ENCODE measurements at regions not wholly inside any gene's neighbourhood (a gene's known extent, or its start where the extent isn't known, plus 50 kb on each side); places are given as distances from the start of the nearest gene placed in this dataset.

DNA sequence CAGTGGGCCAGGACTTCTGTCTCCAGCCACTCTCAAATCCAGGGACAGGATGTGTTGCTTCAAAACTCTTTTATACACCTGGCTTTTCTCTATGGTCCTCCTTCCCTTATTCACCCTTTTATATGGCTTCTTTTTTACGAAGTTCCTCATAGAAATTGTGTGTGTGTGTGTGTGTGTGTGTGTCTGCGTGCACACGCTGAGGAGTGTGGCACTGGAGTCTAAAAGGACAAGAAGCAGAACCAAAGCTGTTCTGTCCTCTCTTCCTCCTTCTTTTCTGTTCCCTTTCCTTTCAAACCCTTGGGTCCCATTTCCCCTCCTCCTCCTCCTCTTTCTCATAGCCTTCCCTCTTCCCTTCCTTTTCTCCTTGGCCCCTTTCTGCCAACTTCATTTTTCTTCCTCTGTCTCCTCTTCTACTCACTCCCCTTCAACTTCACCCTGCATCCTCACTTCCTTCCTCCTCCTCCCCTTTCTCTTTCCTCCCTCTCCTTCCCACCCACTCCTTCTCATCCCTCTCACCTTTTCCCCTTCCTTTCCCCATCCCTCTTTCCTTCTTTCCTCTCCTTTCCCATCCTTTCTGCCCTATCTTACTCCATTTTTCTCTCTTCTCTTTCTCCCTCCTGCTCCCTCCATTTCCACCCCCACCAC, 360.5 kb downstream of the MID1IP1 start:
- DNase-seq (ENCODE audit: low read depth, low spot score), result no peak
- H3K27ac ChIP-seq, result no peak overlapping the region

GRCh38 chrX:39162322-39162735, 361.1 kb downstream of the MID1IP1 start:
- no peak for DNase-seq (ENCODE audit: low read depth, low spot score)

DNA sequence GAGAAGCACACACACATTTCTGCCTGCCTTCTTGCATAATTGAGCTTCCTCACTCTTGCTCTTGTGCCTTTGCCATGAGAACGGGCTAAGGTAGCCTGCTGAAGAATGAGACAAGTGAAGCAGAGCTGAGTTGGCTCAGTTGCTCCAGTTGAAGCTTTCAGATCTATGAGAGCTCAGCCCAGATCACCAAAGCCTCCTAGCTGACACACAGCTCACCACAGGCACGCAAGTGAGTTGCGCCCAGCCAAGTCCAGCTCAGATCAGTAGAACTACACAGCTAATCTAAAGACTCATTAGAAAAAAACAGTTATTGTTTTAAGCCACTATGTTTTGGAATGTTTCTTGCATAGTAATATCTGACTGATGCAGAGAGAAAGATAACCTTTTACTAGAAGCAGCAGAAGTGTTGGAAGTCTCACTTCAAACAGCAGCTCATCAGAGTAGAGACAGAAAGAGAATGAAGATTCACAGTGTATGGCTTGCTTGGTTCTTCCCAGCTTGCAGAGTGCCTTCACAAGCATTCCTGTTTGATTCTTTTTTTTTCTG, 362.4 kb downstream of the MID1IP1 start:
- no peak overlapping the region for H3K27ac ChIP-seq
- DNase-seq (ENCODE audit: low read depth, low spot score), result no peak

More at GRCh38 chrX:39162322-39162735, 361.1 kb downstream of the MID1IP1 start:
- H3K27ac ChIP-seq, result no peak overlapping the region

DNA sequence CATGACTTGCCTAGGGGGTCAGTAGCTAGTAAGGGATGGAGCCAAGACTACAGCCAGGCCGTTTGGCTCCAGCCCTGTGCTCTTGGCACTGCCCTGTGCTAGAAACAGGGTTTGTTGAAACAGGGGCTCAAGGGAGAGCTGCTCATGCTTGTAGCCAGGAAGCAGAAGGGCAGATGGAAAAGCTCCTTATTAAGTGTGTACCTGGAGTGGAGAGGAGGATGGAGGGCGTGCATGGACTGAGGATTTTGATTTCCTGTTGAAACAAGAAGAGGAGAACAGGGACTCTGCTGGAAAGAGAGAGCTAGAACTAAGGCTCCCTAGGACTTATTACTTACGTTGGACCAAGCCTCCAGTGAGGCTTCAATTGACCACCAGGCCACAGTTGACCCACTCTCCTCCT, 363.0 kb downstream of the MID1IP1 start:
- no peak for DNase-seq (ENCODE audit: low read depth, low spot score)
- H3K27ac ChIP-seq, result no peak overlapping the region

GRCh38 chrX:39165185-39165584, 363.9 kb downstream of the MID1IP1 start:
- no peak for DNase-seq (ENCODE audit: low read depth, low spot score)
- no peak overlapping the region for H3K27ac ChIP-seq

- H3K27ac ChIP-seq, result no peak overlapping the region
- DNase-seq (ENCODE audit: low read depth, low spot score), result no peak
These were observed 364.5 kb downstream of the MID1IP1 start for GRCh38 chrX:39165773-39166172.

DNA sequence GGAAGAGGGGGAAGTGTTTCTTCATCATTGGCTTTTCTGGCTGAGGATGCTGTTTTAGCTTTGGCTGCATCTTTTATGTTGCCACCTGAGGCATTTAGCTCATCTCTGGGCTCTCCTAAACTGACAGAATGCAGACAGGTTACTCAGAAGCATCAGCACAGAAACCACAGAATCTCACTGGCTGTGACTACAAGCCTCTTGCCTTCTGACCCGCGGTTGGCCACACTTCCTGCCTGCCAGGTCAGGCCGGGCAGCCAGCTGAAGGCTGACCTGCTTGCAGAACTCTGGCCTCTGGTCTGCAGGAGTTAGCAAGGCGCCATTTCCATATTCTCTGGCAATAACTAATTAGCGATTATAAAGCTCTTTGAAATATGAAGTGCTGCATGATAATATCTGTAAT, 366.5 kb downstream of the MID1IP1 start:
- no peak for DNase-seq (ENCODE audit: low read depth, low spot score)
- no peak overlapping the region for H3K27ac ChIP-seq

GRCh38 chrX:39168609-39169008, 367.4 kb downstream of the MID1IP1 start:
- H3K27ac ChIP-seq, result no peak overlapping the region
- no peak for DNase-seq (ENCODE audit: low read depth, low spot score)

- no peak for DNase-seq (ENCODE audit: low read depth, low spot score)
These were observed 368.7 kb downstream of the MID1IP1 start for GRCh38 chrX:39169976-39170375.

DNA sequence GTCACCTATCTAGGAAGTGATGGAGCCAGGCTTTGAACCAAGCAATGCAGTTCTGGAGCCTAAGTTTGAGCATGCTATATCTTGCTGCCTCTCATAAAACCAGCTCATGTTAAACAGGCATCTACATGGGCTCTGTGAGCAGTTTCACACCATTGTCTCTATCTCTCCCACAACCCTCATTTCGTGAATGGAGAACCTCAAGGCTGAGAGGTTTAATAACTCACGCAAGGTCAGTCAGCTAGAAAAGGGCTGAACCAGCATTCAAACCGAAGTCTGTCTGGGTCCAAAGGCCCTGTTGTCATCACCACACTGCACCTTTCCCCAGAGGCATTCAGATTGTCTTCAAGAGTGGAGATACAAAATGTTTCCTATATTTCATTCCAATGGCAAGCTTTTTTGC, 369.2 kb downstream of the MID1IP1 start:
- no peak for DNase-seq (ENCODE audit: low read depth, low spot score)
- no peak overlapping the region for H3K27ac ChIP-seq

More at GRCh38 chrX:39169976-39170375, 368.7 kb downstream of the MID1IP1 start:
- no peak overlapping the region for H3K27ac ChIP-seq

DNA sequence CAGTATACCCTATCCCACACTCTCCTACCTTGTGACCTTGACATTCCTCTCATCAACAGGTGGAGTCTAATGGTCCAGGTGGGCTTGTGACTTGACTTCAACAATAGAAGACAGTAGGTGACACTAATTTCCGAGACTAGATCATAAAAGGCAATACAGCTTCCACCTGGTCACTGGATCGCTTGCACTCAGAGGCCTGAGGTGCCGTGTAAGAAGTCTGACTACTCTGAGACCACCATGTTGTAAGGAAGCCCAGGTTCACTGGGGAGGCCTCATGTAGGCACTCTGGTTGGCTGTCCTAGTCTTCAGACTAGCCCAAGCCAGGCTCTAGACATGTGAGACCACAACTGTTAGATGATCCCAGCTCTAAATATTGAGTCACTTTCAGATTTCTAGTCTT, 370.4 kb downstream of the MID1IP1 start:
- DNase-seq (ENCODE audit: low read depth, low spot score), result no peak

DNA sequence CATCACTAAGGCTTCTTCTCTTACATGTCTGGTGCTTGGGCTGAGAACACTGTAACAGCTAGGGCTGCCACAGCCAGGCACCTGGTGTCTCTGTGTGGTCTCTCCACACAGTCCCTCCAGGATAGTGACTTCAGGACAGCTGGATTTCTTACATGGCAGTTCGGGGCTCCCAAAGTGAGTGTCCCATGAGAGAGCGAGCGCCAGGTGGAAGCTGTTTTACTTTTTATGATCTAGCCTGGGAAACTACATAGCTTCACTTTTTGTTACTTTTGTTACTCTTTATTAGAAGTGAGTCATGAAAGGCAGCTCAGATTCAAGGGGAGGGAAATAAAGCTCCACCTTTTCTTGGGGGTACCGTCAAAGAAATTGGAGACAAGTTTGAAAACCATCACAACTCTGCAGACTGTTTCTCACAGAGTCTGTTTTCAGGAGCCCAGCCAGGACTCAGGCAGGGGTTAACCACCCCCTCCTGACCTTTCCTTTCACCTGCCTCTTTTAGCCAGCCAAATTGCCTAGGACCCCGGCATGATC, 373.0 kb downstream of the MID1IP1 start:
- no peak overlapping the region for H3K27ac ChIP-seq
- DNase-seq (ENCODE audit: low read depth, low spot score), result no peak

More for the DNA sequence above, 370.4 kb downstream of the MID1IP1 start:
- H3K27ac ChIP-seq, result no peak overlapping the region

- DNase-seq (ENCODE audit: low read depth, low spot score), result no peak
- no peak overlapping the region for H3K27ac ChIP-seq
These were observed 373.6 kb downstream of the MID1IP1 start for GRCh38 chrX:39174772-39175417.

- no peak for DNase-seq (ENCODE audit: low read depth, low spot score)
- H3K27ac ChIP-seq, result no peak overlapping the region
These were observed 374.3 kb downstream of the MID1IP1 start for GRCh38 chrX:39175418-39176057.

DNA sequence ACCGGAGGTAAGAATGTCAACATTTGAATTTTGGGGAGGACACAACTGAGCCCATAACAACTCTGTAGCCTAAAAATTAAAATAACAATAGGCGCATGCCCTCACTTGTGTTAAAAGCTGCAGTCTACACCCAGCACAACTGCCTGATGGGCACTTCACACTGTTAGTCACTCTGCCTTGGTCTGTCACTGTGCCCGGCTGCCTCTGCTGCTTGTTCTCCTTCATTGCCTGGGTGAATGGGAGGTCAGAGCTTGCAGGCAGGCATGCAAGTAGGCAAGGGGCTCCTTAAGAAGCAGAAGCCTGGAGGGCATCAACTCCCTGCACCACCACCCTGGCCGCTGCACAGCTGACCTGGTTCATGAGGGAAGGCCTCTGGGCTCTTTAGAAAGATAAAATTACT, 374.8 kb downstream of the MID1IP1 start:
- DNase-seq (ENCODE audit: low read depth, low spot score), result no peak
- no peak overlapping the region for H3K27ac ChIP-seq

- DNase-seq (ENCODE audit: low read depth, low spot score), result no peak
- H3K27ac ChIP-seq, result no peak overlapping the region
These were observed 388.2 kb downstream of the MID1IP1 start for GRCh38 chrX:39189431-39189830.

- H3K27ac ChIP-seq, result no peak overlapping the region
- DNase-seq (ENCODE audit: low read depth, low spot score), result no peak
These were observed 393.4 kb downstream of the MID1IP1 start for GRCh38 chrX:39194673-39195072.

DNA sequence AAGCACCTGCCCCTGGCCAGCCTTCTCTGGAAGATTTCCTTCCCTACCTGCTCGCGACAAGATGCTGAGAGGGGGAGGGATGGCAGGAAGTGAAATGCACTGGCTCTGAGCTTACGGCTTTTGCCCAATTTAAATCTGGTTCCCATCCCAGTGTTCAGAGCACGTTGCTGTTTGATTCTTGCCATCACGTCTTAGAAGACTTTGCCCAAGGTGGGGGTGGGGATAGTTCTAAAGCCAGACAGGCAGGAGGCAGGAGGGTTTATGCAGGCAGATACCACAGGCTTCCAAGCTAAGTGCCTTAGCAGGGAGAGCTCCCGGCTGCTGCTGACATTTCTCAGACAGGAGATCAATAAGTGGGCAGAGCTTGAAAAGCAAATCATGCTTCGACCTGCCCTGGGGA, 393.9 kb downstream of the MID1IP1 start:
- H3K27ac ChIP-seq, result no peak overlapping the region
- DNase-seq (ENCODE audit: low read depth, low spot score), result no peak

GRCh38 chrX:39196192-39197102, 395.2 kb downstream of the MID1IP1 start:
- no peak overlapping the region for H3K27ac ChIP-seq
- DNase-seq (ENCODE audit: low read depth, low spot score), result peak; percentile 22

DNA sequence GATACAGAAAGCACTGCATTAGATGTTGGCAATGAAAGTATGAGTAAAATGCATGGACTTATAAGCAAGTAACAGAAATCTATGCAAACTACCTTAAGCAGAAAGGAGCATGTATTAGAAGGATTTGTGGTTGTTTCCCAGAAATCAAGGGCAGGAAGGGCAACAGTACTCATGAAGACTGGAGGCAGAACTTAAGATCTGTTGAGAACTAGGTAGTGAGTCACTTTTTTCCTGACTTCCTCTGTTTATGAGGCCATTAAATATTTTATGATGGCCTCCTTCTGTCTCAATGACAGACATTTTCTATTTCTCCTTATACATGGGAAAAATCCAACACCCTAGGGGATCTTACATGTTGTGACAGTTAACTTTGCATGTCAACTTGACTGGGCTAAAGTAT, 398.2 kb downstream of the MID1IP1 start:
- no peak overlapping the region for H3K27ac ChIP-seq
- DNase-seq (ENCODE audit: low read depth, low spot score), result no peak
